Spleen (tissue), 7 donors: ENCODE measurements at regions not wholly inside any gene's neighbourhood (a gene's known extent, or its start where the extent isn't known, plus 50 kb on each side); places are given as distances from the start of the nearest gene placed in this dataset.

ENCODE experiments used
- CTCF ChIP-seq, 11 experiments: fragments of 200-600 bp in 7 of 11; fragments of 450-650 bp in 4 of 11; sonication (generic) in 4 of 11; IDR thresholded peaks in 8 of 11; conservative IDR thresholded peaks in 3 of 11; 1 replicate in 7 of 11; 2 replicates in 4 of 11; pipeline versions ENCODE4 v1.4.0 to v1.8.0; 2016 to 2021; ENCODE audit warnings: antibody characterized with exemption in 11 of 11, inconsistent platforms in 4 of 11, mild to moderate bottlenecking in 1 of 11
- POLR2A ChIP-seq, 3 donors: fragments of 450-650 bp; IDR thresholded peaks; one replicate each; pipeline ENCODE4 v1.5.1; 2017; ENCODE audit warnings: antibody characterized with exemption in 3 of 3, mild to moderate bottlenecking in 1 of 3
- POLR2AphosphoS5 ChIP-seq, 3 donors: sonication (generic); formaldehyde crosslinking; IDR thresholded peaks; one replicate each; pipeline ENCODE4 v1.5.1; 2017; ENCODE audit warnings: antibody characterized with exemption in 3 of 3
- donor health status: DM: no; HTN: no; CAD: no; lungs with moderate emphysema.
- donor health status: DM: no; HTN: no; CAD: no.
- donor health status: DM: no; HTN: no; CAD: no.

- TF ChIP-seq POLR2A (IDR thresholded peaks at IDR 0.05): no peak
- no peak for TF ChIP-seq CTCF (IDR thresholded peaks at IDR 0.05 in 8 of 11, conservative IDR thresholded peaks at IDR 0.05 in 3 of 11)
- TF ChIP-seq POLR2AphosphoS5 (IDR thresholded peaks at IDR 0.05): no peak
Measured at GRCh38 chrX:7500386-7500785, 342.6 kb upstream of the VCX start.
